Osteoblast (primary cell): ENCODE measurements at regions not wholly inside any gene's neighbourhood (a gene's known extent, or its start where the extent isn't known, plus 50 kb on each side); places are given as distances from the start of the nearest gene placed in this dataset.

ENCODE experiments used
- DNase-seq: peaks from one replicate; pipeline ENCODE4 v3.0.0; 2011; ENCODE audit warnings: low spot score, mixed read lengths; ENCODE audit not compliant: insufficient read length; ENCODE audit errors: missing footprints
- H2AFZ ChIP-seq: 2 replicates; pipeline ENCODE4 v1.6.0; 2011; ENCODE audit warnings: mild to moderate bottlenecking, low read length
- H3K27ac ChIP-seq: 2 replicates; pipeline ENCODE4 v1.5.1; 2011; ENCODE audit warnings: mild to moderate bottlenecking, low read depth, low read length, moderate library complexity
- H3K27me3 ChIP-seq: 2 replicates; pipeline ENCODE4 v1.6.0; 2012; ENCODE audit warnings: mild to moderate bottlenecking, control low read depth, inconsistent platforms, low read length, moderate library complexity; ENCODE audit not compliant: insufficient read depth
- H3K36me3 ChIP-seq: 2 replicates; pipeline ENCODE4 v1.5.1; 2011; ENCODE audit warnings: mild to moderate bottlenecking, low read length, control low read depth, moderate library complexity; ENCODE audit not compliant: insufficient read depth
- H3K4me1 ChIP-seq: 2 replicates; pipeline ENCODE4 v1.5.1; 2011; ENCODE audit warnings: mild to moderate bottlenecking, low read length, control low read depth, moderate library complexity; ENCODE audit not compliant: insufficient read depth
- H3K4me2 ChIP-seq: 2 replicates; pipeline ENCODE4 v1.6.0; 2011; ENCODE audit warnings: mild to moderate bottlenecking, low read length; ENCODE audit not compliant: insufficient read depth
- H3K4me3 ChIP-seq: fragments of 200-600 bp; sonication (generic); 3 replicates; pipeline ENCODE4 v1.5.1; 2012; ENCODE audit warnings: mild to moderate bottlenecking, low read length, inconsistent platforms; ENCODE audit not compliant: insufficient read depth
- H3K79me2 ChIP-seq: 2 replicates; pipeline ENCODE4 v1.6.0; 2012; ENCODE audit warnings: mild to moderate bottlenecking, low read length, control low read depth, inconsistent platforms; ENCODE audit not compliant: insufficient read depth
- H3K9me3 ChIP-seq: 2 replicates; pipeline ENCODE4 v1.5.1; 2011; ENCODE audit warnings: low read depth, low read length, control low read depth
- H4K20me1 ChIP-seq: 2 replicates; pipeline ENCODE4 v1.6.0; 2012; ENCODE audit warnings: mild to moderate bottlenecking, low read length, control low read depth; ENCODE audit not compliant: insufficient read depth
- CTCF ChIP-seq: IDR thresholded peaks from 2 replicates; pipeline ENCODE4 v1.5.1; 2011; ENCODE audit warnings: mild to moderate bottlenecking, low read depth, low read length, moderate library complexity; ENCODE audit errors: extremely low read depth

- H3K36me3 ChIP-seq: no peaks in the 10 kb centered on the region
- DNase-seq: no peak
- no peak overlapping the region for H2AFZ ChIP-seq
- H3K27ac ChIP-seq: no peak overlapping the region
- H3K4me1 ChIP-seq: no peaks in the 10 kb centered on the region
- no peaks in the 10 kb centered on the region for H3K9me3 ChIP-seq
- no peaks in the 10 kb centered on the region for H4K20me1 ChIP-seq
- no peak overlapping the region for H3K4me3 ChIP-seq
- H3K27me3 ChIP-seq: no peaks in the 10 kb centered on the region
- H3K79me2 ChIP-seq: no peaks in the 10 kb centered on the region
- H3K4me2 ChIP-seq: no peak overlapping the region
- no peak for TF ChIP-seq CTCF
Measured at GRCh38 chr9:85278769-85279168, 463.0 kb downstream of the AGTPBP1 start.

- Histone ChIP-seq H3K27me3 (no peaks in the 10 kb centered on the region), H2AFZ (no peak overlapping the region), H3K9me3 (no peaks in the 10 kb centered on the region), H3K4me3 (no peak overlapping the region), H3K36me3 (no peaks in the 10 kb centered on the region), H3K79me2 (no peaks in the 10 kb centered on the region), H4K20me1 (no peaks in the 10 kb centered on the region), H3K4me2 (no peak overlapping the region), H3K27ac (no peak overlapping the region), H3K4me1 (no peaks in the 10 kb centered on the region)
- TF ChIP-seq CTCF: no peak
- no peak for DNase-seq
Measured at GRCh38 chr9:85276741-85277140, 465.0 kb downstream of the AGTPBP1 start.

DNA sequence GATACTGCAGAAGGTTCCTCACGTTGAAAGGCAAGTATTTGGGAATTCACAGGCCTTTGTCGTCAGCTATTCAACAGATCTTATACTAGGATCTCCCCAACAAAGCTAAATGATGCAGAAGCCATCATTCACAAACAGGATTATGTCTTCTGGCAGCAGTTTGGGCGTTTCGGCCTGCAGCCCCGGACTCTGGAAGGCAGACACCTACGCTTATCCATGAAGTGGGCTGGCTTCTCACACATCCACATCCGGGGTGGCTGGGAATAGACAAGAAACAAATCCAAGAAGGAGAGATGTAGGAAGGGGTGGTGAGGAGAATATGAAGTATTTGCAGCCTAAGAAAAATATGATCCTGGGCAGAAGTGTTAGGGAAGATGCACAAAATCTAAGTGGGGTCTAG is 471.9 kb downstream of the AGTPBP1 start:
- no peak overlapping the region for H3K27ac ChIP-seq
- no peaks in the 10 kb centered on the region for H3K27me3 ChIP-seq
- H3K9me3 ChIP-seq: no peaks in the 10 kb centered on the region
- no peaks in the 10 kb centered on the region for H3K4me1 ChIP-seq
- H3K4me3 ChIP-seq: no peak overlapping the region
- no peak for TF ChIP-seq CTCF
- no peak overlapping the region for H3K4me2 ChIP-seq
- DNase-seq: no peak
- no peaks in the 10 kb centered on the region for H3K36me3 ChIP-seq
- no peaks in the 10 kb centered on the region for H3K79me2 ChIP-seq
- H2AFZ ChIP-seq: no peak overlapping the region
- H4K20me1 ChIP-seq: no peaks in the 10 kb centered on the region

- H3K36me3 ChIP-seq: no peaks in the 10 kb centered on the region
- TF ChIP-seq CTCF: no peak
- DNase-seq: no peak
Measured at GRCh38 chr9:85268131-85268530, 473.6 kb downstream of the AGTPBP1 start.

More at GRCh38 chr9:85268131-85268530, 473.6 kb downstream of the AGTPBP1 start:
- no peaks in the 10 kb centered on the region for H3K9me3 ChIP-seq
- no peaks in the 10 kb centered on the region for H3K27me3 ChIP-seq
- no peaks in the 10 kb centered on the region for H4K20me1 ChIP-seq
- no peak overlapping the region for H2AFZ ChIP-seq
- H3K27ac ChIP-seq: no peak overlapping the region
- H3K4me2 ChIP-seq: no peak overlapping the region
- no peak overlapping the region for H3K4me3 ChIP-seq
- H3K79me2 ChIP-seq: no peaks in the 10 kb centered on the region
- H3K4me1 ChIP-seq: no peaks in the 10 kb centered on the region
